Islet of Langerhans (tissue), 1 donor: ENCODE measurements at regions not wholly inside any gene's neighbourhood (a gene's known extent, or its start where the extent isn't known, plus 50 kb on each side); places are given as distances from the start of the nearest gene placed in this dataset.

Experiments used
- FAIRE-seq: peaks from one replicate; lab custom pipeline; 2011; peaks lifted over from hg19 to GRCh38; lab: Jason Lieb, UNC

GRCh38 chr19:28402701-28403290 lies 810.2 kb downstream of the UQCRFS1 start:
- no peak for FAIRE-seq

- no peak for FAIRE-seq
These were observed 811.1 kb downstream of the UQCRFS1 start for GRCh38 chr19:28401739-28402424.

GRCh38 chr19:28400953-28401671 lies 811.8 kb downstream of the UQCRFS1 start:
- no peak for FAIRE-seq

GRCh38 chr19:28399187-28399586 lies 813.8 kb downstream of the UQCRFS1 start:
- no peak for FAIRE-seq

- FAIRE-seq = no peak
These were observed 815.2 kb downstream of the UQCRFS1 start for GRCh38 chr19:28397800-28398199.

- FAIRE-seq = no peak
These were observed 815.6 kb downstream of the UQCRFS1 start for GRCh38 chr19:28397306-28397705.

- no peak for FAIRE-seq
These were observed 816.6 kb downstream of the UQCRFS1 start for GRCh38 chr19:28396287-28396831.

- FAIRE-seq = no peak
These were observed 818.2 kb downstream of the UQCRFS1 start for GRCh38 chr19:28394725-28395124.

- no peak for FAIRE-seq
These were observed 819.2 kb downstream of the UQCRFS1 start for GRCh38 chr19:28393574-28394336.

- FAIRE-seq = no peak
These were observed 824.0 kb downstream of the UQCRFS1 start for GRCh38 chr19:28388988-28389387.

GRCh38 chr19:28387507-28387906 lies 825.4 kb downstream of the UQCRFS1 start:
- no peak for FAIRE-seq

- FAIRE-seq = no peak
These were observed 826.5 kb downstream of the UQCRFS1 start for GRCh38 chr19:28386470-28386869.

GRCh38 chr19:28386066-28386465 lies 826.9 kb downstream of the UQCRFS1 start:
- FAIRE-seq = no peak

- FAIRE-seq = no peak
These were observed 835.9 kb downstream of the UQCRFS1 start for GRCh38 chr19:28377077-28377476.

- no peak for FAIRE-seq
These were observed 838.0 kb downstream of the UQCRFS1 start for GRCh38 chr19:28374971-28375370.

GRCh38 chr19:28372576-28373247 lies 840.2 kb downstream of the UQCRFS1 start:
- no peak for FAIRE-seq

GRCh38 chr19:28367146-28367545 lies 845.8 kb downstream of the UQCRFS1 start:
- no peak for FAIRE-seq

- no peak for FAIRE-seq
These were observed 849.7 kb downstream of the UQCRFS1 start for GRCh38 chr19:28363254-28363653.

GRCh38 chr19:28359431-28360414 lies 853.2 kb downstream of the UQCRFS1 start:
- FAIRE-seq = no peak

- no peak for FAIRE-seq
These were observed 854.3 kb downstream of the UQCRFS1 start for GRCh38 chr19:28358633-28359032.

- no peak for FAIRE-seq
These were observed 861.2 kb downstream of the UQCRFS1 start for GRCh38 chr19:28351761-28352160.
